HL-60/S4 treated with retinoic acid at 250 ng/mL for 4 days and 3 days (cell line): ENCODE measurements at regions not wholly inside any gene's neighbourhood (a gene's known extent, or its start where the extent isn't known, plus 50 kb on each side); places are given as distances from the start of the nearest gene placed in this dataset.
"Not testable (repeated sequence)": the region's sequence is repeated elsewhere in the genome, so short reads cannot be mapped to it uniquely, and the experiment has no call there.

Source experiments
- in situ Hi-C: fragments of 300-500 bp; cut with MboI; formaldehyde crosslinking; loops from 2 replicates; pipeline ENCODE4 v1.7.0; 2022; ENCODE audit warnings: low sequenced_read_pairs

DNA sequence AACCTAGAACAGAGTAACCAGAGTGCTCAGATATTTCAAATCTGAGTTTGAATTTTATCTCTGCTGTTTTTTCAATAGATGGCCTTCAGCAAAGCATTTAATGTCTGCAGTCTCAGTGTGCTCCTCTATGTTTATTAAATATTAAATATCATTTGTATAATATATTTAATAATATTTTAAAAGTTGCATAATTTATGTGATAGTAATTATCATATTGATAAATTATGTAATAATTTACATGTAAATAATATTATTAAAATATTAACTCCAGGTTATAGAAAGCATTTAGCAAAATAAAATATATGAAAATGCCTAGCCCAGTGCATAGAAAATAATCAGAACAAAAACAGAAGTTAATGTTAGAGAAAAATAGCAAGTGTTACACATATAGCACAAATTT is 930.0 kb upstream of the SLC35B3 start:
- in situ Hi-C loops: no loop called here

DNA sequence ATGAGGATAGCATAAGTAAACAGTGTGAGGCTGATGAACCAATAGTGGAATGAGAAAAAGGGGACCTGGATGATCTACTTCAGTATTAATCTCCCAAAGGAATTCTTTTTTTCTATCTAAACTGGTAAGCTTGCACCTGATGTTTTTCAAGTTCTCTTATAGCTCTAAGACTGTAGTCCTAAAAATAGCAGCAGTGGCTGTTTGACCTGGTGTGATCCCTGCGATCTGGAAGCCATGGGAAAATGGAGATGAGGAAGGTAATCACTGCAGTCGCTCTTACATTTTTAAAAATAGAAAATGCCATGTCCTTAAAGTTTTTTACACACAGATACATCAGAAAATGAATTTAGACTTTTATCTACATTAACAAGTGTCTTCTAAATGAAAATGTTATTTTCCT is 926.4 kb upstream of the SLC35B3 start:
- in situ Hi-C loops: no loop called here

DNA sequence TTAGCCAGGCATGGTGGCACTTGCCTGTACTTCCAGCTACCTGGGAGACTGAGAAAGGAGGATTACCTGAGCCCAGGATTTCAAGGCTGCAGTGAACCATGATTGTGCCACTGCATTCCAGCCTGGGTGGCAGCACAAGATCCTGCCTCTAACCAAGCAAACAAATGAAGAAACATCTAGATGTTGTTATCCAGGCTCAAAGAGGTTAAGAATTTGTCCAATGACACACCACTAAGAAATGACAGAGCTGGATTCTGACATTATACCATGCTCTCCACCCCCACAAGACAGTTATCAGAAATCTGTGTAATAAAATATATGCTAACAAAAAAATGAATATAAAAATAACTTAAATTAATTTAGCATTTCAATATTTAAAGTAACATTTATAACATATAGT is 925.5 kb upstream of the SLC35B3 start:
- in situ Hi-C loops: no loop called here

DNA sequence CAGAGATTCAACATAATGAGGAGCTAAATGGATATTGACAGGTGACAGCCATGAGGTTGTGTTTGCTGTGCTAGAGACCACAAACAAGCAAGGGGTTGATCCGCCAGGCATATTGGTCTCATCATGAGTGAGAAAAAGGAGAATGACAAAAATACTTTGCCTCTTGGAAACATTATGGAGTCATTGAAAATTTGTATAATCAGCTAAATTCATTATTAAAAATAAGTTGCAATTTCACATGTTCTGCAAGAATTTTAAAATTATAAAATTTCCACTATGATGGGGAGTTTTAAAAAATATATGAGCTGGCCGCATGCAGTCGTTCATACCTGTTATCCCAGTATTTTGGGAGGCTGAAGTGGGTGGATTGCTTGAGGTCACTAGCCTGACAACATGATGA is 912.3 kb upstream of the SLC35B3 start:
- in situ Hi-C loops: no loop called here

DNA sequence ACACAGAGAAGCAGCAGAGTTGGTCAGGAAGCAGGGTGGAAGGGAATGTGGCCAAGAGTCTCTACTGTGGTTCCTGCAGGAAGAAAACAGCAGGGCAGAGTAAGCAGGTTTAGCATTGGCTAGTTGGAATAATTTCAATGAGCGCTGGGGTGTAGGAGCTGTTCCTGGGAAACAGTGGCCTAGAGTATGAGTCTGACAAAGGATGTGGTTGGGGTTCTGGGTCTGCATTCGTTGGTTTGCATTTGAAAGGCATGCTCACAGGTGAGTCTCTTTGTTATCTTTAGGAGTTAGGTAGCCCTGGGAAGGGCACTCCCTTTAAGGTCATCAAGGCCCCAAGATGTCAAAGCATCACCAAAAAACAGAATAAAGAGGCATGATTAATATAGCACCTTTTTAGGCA is 911.6 kb upstream of the SLC35B3 start:
- in situ Hi-C loops: no loop called here

DNA sequence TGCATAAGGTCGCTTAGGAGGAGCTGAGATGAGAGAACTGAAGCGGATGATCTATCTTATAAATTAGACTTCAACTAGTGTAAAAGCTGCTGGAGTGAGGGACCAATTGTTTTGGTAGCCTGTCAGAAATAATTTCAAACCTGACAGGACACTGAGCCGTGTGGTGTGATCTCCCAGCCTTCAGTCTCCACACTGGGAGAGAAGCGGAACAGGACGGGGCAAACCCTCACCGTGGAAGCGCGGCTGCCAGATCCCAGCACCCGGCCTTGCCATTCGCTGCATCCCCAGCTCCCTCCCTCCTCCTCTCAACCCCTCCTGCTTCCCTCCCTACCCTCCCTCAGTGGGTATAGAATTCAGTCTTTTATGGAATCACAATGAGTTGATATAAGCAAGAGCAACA is 900.1 kb upstream of the SLC35B3 start:
- in situ Hi-C loops: no loop called here

DNA sequence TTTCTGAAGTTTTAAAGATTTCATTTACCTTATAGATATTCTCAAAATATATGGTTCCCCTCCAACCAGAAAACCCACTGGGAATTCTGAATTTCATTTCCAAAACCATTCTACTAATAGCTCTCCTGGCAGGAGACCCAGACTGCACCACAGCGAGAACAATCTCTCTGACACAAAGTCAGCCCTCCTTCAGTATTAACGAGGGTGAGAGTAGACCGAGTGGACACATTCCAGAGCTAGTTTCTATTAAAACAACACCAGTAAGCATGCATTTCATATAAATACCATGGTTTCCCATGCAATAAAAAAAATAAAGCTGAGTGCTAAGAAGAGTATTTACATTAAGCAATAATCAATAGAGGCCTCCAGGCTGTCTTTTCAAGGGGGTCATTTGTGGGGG is 899.6 kb upstream of the SLC35B3 start:
- in situ Hi-C loops: no loop called here

DNA sequence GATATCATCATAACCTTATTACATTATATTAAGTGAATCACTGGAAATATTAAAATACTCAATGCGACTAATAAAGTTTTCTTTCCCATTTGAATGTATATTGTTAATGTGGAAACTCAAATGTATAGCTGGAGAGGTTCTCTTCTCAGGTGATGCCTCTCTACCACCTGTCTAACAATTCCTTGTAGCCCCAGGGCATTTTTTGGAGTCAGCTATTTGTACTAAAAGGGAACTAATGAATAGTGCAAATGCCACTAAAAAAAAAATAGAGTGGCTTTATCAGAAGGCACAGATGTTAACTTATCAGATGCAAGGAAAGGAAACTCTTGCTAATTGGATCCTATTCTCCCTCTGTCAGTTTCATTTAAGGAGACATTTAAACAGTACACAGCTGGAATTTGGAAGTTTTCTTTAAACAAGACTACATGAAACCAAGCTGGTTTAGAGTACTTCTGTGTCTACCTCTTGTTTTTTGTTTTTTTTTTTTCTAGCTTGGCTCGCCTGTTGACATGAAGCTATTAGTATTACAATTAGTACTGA is 897.0 kb upstream of the SLC35B3 start:
- in situ Hi-C loops: no loop called here

DNA sequence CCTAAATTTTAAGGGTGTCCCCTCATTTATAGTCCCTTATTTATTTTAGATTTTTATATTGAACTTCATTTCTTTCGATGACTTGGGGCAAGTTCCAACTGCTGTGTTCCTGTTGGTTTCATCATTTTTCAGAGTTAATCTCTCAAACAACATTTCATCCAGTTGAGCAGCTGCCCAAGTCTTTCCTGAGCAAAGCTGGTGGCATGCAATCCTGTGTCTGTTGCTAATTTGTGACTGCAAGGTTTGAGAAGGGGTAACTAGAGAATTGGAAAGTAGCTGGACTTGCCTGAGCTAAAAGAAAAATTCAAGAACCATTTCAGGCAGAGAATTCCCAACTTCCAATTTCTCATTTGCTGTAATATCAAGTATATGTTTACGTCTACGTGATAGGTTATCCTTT is 881.5 kb upstream of the SLC35B3 start:
- in situ Hi-C loops: no loop called here

DNA sequence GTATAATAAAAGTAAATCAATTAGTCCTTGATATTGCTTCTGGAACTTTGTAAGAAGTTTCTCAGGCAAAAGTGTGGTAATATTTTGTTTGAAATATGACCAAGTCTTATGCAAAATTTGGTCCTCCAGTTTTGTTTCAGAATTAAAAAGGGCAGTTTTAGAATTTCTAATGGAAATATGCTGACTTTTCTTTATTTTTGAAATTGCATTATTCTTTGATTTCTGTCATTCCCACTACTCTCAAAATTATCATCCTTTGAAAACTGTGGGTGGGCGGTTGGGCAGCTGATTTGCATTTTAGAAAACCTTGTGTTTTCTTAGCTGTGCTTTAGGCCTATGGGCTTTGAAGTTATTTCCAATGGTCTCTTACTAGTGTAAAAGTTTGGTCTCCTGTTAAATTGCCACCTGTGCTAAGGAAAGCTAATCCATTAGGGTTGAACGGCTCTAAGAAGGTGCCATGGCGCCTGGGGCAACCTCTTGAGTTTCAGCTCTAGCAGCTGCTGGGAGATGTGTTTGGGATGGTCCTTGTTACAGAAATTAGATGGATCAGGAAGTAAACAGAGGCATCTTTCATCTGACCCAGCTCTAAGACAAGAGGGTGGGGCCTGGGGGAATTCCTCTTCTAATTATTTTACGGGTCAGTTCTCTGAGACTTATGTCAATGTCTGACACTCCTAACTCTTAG is 880.8 kb upstream of the SLC35B3 start:
- in situ Hi-C loops: no loop called here

DNA sequence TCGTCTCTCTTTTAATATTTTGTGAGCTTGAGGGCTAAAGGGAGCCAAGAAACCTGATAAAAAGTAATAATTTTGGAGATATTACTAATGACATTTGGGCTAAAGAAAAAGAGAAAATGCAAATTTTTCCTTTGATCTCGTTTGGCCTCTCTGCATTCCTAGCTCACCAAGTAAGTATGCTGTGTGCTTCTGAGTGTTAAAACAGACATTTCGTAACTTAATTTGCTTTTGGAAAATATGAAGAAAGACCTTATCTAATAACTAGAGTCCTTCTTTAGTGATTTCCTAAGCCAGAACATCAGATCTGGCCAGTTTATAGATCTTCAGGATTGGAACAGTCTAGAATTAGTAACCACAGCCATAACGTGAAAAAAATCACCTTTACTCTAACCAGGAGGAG is 872.9 kb upstream of the SLC35B3 start:
- in situ Hi-C loops: no loop called here

DNA sequence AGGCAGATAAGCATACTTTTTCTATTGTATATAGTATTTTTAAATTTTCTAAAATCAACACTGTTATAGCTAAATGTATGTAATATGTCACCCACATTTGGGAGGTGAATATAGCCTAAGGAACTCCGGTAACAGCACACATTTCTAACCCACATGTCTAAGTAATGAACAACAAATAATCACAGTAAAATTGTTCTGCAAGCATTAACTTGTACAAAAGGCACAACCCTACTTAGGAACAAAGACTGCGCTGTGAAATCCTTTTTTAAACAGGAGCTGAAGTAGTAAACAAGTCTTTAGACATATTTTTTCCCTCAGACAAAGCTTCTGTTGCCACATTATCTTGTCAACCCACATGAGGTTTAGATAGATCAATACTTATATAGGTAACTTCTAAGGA is 872.4 kb upstream of the SLC35B3 start:
- in situ Hi-C loops: no loop called here

DNA sequence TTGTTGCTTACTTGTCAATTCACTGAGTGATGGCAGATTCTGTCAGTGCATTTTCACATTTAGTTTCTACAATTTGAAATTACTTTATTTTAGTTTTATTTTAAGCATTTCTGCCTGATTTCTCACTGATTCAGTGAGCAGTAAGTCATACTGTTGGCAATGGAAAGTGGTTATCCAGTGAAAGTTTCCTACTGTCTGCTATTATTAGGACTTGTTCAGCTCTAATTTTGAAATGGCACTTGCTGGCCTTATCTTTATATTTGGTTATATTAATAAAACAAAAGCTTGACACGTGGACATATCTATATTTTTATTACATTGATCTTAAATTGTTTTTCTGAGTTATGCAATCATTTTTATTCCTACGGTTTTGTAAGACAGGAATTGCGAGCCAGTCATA is 871.8 kb upstream of the SLC35B3 start:
- in situ Hi-C loops: no loop called here

DNA sequence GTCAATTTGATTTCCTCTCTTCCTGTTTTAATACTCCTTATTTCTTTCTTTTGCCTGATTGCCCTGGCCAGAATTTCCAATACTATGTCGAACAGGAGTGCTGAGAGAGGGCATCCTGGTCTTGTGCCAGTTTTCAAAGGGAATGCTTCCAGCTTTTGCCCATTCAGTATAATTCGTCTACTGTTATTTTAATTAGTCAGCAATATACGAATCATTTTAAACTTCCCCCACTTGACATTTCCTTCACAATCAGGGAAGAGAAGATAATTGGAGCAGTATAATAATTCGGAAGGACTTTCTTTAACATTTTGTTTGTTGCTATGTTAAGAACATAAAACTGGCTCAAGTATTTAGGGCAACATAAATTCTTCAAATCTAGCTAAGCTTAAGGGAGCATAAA is 860.3 kb upstream of the SLC35B3 start:
- in situ Hi-C loops: no loop called here

DNA sequence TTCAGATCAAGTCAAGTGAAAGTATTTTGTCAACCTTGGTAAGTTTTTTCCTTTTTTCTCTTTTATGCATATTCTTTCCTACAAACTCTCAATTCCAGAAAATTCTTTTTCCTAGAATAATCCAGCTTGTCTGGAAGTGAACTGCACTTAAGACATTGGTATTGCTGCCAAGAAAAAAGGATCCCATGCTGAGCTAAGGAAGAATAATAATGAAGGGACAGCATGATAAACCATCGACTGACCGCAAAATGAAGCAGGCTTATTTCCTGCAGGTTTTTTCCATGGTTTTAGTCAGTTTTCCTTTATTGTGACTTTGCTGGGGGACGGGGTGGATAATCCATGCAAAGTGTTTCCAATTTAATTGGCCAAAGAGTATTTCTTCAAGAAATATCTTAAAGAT is 857.6 kb upstream of the SLC35B3 start:
- in situ Hi-C loops: no loop called here

DNA sequence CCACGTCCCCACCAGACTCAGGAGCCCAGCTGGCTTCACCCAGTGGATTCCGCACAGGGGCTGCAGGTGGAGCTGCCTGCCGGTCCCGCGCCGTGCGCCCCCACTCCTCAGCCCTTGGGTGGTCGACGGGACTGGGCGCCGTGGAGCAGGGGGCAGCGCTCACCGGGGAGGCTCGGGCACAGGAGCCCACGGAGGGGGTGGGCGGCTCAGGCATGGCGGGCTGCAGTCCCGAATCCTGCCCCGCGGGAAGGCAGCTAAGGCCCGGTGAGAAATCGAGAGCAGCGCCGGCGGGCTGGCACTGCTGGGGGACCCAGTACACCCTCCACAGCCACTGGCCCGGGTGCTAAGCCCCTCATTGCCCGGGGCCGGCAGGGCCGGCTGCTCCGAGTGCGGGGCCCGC is 855.0 kb upstream of the SLC35B3 start:
- in situ Hi-C loops: not testable (repeated sequence)

DNA sequence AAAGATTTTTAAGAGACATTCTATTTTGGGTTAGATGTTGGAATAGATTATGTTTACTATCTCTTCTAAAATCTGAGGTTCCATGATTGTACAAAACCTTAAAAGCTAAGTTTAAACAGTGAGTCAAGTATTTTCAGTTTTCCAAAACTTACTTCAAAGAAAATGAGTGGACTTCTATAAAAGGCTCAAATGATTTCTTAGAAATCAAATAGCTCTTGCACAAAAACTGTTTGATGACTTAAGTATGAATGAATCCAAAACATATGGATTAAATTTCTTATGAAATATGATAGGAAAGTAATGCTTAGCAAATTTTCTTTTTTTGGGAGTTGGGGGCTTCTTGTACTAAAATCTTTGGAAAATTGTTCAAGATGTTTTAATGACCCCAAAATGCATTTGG is 837.3 kb upstream of the SLC35B3 start:
- in situ Hi-C loops: no loop called here

DNA sequence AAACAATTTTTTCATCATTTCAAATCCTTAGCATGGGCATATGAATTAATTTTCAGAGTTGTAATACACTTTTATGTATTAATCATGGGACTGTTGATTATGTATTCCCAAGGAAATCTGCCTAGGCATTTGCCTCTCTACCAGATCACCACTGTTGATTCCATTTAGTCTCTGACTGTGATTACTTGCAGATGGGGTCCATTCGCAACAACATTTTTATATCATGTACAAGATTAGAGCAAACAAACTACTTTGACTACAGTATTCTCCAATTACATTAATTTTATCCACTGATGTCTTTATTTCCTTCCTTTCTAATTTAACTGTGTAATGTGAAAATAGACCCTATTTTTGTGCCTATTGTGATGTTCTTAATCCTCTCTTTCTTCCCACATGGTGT is 831.4 kb upstream of the SLC35B3 start:
- in situ Hi-C loops: no loop called here

DNA sequence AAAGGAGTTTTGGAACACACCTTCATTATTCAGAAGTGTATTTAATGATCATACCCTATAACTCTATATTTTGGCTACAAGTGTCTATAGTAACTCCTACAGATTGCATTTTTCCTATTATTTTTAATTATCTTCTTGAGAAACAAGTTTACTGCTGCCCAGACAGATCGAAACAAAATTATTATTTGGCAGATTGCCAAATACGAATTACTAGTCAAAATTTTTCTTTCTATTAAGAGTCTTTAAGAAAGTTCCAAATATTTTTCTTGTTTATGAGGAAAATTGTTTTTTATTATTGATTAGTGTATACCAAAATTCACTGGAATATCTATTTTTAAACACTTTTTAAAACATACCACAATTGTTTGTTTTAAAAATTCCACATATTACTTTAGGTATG is 821.9 kb upstream of the SLC35B3 start:
- in situ Hi-C loops: no loop called here

DNA sequence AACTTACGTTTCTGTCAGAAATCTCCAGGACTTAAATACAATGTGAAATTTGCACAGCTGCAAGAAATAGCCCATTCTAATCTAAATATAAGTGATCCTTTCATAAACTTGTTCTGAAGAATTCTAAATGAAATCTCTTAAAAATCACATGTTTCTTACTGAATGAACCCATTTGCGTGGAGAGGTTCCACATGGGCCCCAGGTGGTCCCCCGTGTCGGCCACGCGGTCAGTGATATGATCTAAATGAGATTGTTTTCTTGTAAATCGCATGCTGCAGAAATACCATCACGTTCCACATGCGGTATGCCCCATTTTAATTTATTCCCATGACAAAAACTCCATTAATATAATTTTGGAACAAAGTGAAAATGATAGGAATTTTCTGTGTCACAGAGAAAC is 818.9 kb upstream of the SLC35B3 start:
- in situ Hi-C loops: no loop called here

DNA sequence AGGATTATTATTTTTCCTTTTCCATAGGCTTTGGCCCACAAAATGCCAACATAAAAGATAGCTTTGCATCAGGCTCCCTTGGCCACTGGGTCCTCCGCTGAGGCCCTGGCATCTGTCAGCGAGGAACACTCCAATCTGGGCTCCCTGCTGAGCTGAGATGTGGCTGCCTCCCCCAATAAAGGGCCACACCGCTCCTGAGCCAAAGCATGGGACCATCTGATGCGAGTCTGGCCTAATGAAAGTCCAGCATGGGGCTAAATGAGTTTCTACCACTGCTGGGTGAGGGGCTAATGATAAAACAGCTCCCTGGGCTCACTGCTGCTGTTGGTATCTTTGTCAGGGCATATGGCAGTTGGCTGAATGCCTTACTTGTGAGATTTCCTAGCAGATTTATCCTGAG is 817.5 kb upstream of the SLC35B3 start:
- in situ Hi-C loops: no loop called here

DNA sequence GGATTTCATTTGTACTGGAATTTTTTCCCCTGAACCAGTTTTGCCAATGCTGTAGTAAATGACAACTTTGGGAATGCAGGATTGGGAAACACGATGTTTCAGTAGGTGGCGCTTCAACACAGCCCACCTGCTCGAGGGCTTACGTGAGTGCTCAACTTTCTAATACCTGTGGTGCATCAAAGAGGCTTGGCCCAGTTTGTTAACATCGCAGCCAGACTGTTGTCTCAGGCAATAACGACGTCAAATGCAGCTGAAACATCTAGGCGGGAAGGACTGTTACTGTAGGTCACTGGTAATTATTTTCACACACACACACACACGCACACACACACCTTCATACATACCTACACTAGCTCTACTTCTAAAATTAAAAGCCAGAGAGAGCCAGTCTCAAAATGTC is 815.5 kb upstream of the SLC35B3 start:
- in situ Hi-C loops: no loop called here

DNA sequence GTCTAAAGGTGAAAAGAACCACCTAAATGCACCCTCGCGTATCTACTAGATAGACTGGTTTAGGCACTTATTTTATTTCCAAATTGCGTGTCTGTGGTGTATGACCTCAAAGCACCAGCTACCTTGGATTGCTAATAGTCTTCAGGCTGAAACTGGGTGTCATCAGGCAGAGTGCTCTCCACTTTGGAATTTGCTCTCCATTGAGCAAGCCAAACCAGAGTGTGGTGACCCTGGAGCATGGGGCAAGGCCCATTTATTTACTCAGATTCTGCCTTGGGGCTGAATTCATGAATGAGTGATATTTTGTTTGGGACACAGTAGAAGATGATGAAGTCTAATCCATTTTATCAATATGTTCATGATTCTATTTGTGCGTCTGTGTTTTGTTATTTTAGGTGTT is 812.8 kb upstream of the SLC35B3 start:
- in situ Hi-C loops: no loop called here
